ENCODE measurements at regions not wholly inside any gene's neighbourhood (a gene's known extent, or its start where the extent isn't known, plus 50 kb on each side); places are given as distances from the start of the nearest gene placed in this dataset.

DNA sequence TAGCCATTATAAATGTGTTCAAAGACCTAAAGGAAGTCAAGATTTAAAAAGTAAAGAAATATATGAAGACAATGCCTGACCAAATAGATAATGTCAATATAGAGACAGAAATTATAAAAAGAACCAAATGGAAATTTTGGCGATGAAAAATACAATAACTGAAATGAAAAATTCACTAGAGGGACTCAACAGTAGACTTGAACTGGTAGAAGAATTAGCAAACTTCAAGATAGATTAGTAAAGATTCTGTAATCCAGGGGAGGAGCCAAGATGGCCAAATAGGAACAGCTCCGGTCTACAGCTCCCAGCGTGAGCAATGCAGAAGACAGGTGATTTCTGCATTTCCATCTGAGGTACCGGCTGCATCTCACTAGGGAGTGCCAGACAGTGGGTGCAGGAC is 433.2 kb downstream of the HINT1 start:
- no peaks in the 10 kb centered on the region for H3F3A ChIP-seq (replicated peaks; ENCODE audit: insufficient read depth)
- H3K79me2 ChIP-seq (ENCODE audit: insufficient read depth) = no peaks in the 10 kb centered on the region
- no peaks in the 10 kb centered on the region for H4K20me1 ChIP-seq (ENCODE audit: insufficient read depth)
- ChIA-PET CTCF (no interaction called here), POLR2A (no interaction called here)
- DNase-seq = no peak
- no peak overlapping the region for H3K4me3 ChIP-seq (ENCODE audit: low read depth in 2 of 2, low read length in 1 of 2)
- no peaks in the 10 kb centered on the region for H3K9me3 ChIP-seq
- H3K4me2 ChIP-seq = no peak overlapping the region
- no peak overlapping the region for H3K27ac ChIP-seq (ENCODE audit: low read depth in 2 of 2, low read length in 1 of 2)
- no peak overlapping the region for H2AFZ ChIP-seq (ENCODE audit: low read depth)
- no peaks in the 10 kb centered on the region for H3K36me3 ChIP-seq (replicated peaks in 1 of 2; ENCODE audit: control insufficient read depth in 1 of 2, insufficient read depth in 2 of 2, low read length in 1 of 2)
- 15% methylated on average over 1 of the region's 4 CpGs for WGBS (ENCODE audit: low lambda C conversion rate)
- TF ChIP-seq TCF12 (IDR thresholded peaks at IDR 0.05) (no peak), EZH2phosphoT487 (IDR thresholded peaks at IDR 0.05; ENCODE audit: borderline replicate concordance, low read depth) (no peak), JUND (IDR thresholded peaks at IDR 0.05) (no peak), YY1 (IDR thresholded peaks at IDR 0.05; ENCODE audit: low read depth) (no peak)
- TF ChIP-seq, protein P1, sequence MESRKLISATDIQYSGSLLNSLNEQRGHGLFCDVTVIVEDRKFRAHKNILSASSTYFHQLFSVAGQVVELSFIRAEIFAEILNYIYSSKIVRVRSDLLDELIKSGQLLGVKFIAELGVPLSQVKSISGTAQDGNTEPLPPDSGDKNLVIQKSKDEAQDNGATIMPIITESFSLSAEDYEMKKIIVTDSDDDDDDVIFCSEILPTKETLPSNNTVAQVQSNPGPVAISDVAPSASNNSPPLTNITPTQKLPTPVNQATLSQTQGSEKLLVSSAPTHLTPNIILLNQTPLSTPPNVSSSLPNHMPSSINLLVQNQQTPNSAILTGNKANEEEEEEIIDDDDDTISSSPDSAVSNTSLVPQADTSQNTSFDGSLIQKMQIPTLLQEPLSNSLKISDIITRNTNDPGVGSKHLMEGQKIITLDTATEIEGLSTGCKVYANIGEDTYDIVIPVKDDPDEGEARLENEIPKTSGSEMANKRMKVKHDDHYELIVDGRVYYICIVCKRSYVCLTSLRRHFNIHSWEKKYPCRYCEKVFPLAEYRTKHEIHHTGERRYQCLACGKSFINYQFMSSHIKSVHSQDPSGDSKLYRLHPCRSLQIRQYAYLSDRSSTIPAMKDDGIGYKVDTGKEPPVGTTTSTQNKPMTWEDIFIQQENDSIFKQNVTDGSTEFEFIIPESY (IDR thresholded peaks at IDR 0.05; ENCODE audit: borderline replicate concordance, low read depth) = no peak
- no peaks in the 10 kb centered on the region for H3K27me3 ChIP-seq (ENCODE audit: insufficient read depth)
- no peak overlapping the region for H3K9ac ChIP-seq
- no peaks in the 10 kb centered on the region for H3K4me1 ChIP-seq (ENCODE audit: control insufficient read depth in 1 of 2, insufficient read depth in 2 of 2, low read depth in 1 of 2, low read length in 1 of 2)
- H3K9me2 ChIP-seq = no peaks in the 10 kb centered on the region

DNA sequence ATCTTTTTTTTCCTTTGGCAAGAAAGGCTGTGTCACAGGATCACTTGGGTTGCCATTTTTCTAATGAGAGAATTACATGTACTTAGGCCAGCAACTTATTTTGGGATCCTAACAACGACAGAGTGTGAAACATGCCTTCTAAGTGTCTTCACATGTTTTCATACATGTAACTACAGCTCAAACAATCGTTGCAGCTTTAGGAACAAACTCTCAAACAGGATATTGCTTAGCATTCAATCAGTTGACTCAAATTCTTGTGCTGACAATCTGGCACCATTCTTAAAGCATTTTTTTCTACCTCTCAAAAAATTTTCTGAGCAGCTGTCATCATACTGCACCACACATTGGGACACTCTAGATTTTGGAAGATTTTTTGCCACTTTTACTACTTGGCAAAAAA is 435.5 kb downstream of the HINT1 start:
- POLR2A ChIA-PET = no interaction called here

More for the DNA sequence above, 435.5 kb downstream of the HINT1 start:
- H3K4me2 ChIP-seq = no peak overlapping the region
- no peaks in the 10 kb centered on the region for H4K20me1 ChIP-seq (ENCODE audit: insufficient read depth)
- H3K9ac ChIP-seq = no peak overlapping the region
- CTCF ChIA-PET = no interaction called here
- H3K9me2 ChIP-seq = no peaks in the 10 kb centered on the region
- no peaks in the 10 kb centered on the region for H3K36me3 ChIP-seq (replicated peaks in 1 of 2; ENCODE audit: control insufficient read depth in 1 of 2, insufficient read depth in 2 of 2, low read length in 1 of 2)
- TF ChIP-seq, protein P2, sequence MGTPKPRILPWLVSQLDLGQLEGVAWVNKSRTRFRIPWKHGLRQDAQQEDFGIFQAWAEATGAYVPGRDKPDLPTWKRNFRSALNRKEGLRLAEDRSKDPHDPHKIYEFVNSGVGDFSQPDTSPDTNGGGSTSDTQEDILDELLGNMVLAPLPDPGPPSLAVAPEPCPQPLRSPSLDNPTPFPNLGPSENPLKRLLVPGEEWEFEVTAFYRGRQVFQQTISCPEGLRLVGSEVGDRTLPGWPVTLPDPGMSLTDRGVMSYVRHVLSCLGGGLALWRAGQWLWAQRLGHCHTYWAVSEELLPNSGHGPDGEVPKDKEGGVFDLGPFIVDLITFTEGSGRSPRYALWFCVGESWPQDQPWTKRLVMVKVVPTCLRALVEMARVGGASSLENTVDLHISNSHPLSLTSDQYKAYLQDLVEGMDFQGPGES (IDR thresholded peaks at IDR 0.05; ENCODE audit: low read depth, low read length) = no peak
- TF ChIP-seq EP300 (IDR thresholded peaks at IDR 0.05; ENCODE audit: borderline replicate concordance in 1 of 2, low read depth in 1 of 2, low read length in 1 of 2) (no peak), RFX5 (IDR thresholded peaks at IDR 0.05; ENCODE audit: low read length) (no peak), POLR2AphosphoS5 (IDR thresholded peaks at IDR 0.05; ENCODE audit: low read depth, low read length) (no peak), GATA2 (CRISPR knock-in tag; IDR thresholded peaks at IDR 0.05) (no peak), TAF1 (IDR thresholded peaks at IDR 0.05; ENCODE audit: borderline replicate concordance, low read depth, low read length) (no peak), FOXM1 (IDR thresholded peaks at IDR 0.05; ENCODE audit: low read depth) (no peak), NRF1 (IDR thresholded peaks at IDR 0.05; ENCODE audit: low read depth, low read length) (no peak), FOSL2 (IDR thresholded peaks at IDR 0.05; ENCODE audit: borderline replicate concordance, low read depth) (no peak), JUND (IDR thresholded peaks at IDR 0.05) (no peak), MEF2A (IDR thresholded peaks at IDR 0.05; ENCODE audit: borderline replicate concordance, low read depth) (no peak), GABPA (IDR thresholded peaks at IDR 0.05; ENCODE audit: low read depth) (no peak), MXI1 (IDR thresholded peaks at IDR 0.05; ENCODE audit: low read depth, low read length) (no peak), SMC3 (IDR thresholded peaks at IDR 0.05; ENCODE audit: low read depth, low read length) (no peak), EZH2phosphoT487 (IDR thresholded peaks at IDR 0.05; ENCODE audit: borderline replicate concordance, low read depth) (no peak), YY1 (IDR thresholded peaks at IDR 0.05; ENCODE audit: low read depth) (no peak)
- TF ChIP-seq, protein P3, sequence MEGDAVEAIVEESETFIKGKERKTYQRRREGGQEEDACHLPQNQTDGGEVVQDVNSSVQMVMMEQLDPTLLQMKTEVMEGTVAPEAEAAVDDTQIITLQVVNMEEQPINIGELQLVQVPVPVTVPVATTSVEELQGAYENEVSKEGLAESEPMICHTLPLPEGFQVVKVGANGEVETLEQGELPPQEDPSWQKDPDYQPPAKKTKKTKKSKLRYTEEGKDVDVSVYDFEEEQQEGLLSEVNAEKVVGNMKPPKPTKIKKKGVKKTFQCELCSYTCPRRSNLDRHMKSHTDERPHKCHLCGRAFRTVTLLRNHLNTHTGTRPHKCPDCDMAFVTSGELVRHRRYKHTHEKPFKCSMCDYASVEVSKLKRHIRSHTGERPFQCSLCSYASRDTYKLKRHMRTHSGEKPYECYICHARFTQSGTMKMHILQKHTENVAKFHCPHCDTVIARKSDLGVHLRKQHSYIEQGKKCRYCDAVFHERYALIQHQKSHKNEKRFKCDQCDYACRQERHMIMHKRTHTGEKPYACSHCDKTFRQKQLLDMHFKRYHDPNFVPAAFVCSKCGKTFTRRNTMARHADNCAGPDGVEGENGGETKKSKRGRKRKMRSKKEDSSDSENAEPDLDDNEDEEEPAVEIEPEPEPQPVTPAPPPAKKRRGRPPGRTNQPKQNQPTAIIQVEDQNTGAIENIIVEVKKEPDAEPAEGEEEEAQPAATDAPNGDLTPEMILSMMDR (IDR thresholded peaks at IDR 0.05) = no peak
- TF ChIP-seq, protein P1 (IDR thresholded peaks at IDR 0.05; ENCODE audit: borderline replicate concordance, low read depth) = no peak
- TF ChIP-seq, protein P4, sequence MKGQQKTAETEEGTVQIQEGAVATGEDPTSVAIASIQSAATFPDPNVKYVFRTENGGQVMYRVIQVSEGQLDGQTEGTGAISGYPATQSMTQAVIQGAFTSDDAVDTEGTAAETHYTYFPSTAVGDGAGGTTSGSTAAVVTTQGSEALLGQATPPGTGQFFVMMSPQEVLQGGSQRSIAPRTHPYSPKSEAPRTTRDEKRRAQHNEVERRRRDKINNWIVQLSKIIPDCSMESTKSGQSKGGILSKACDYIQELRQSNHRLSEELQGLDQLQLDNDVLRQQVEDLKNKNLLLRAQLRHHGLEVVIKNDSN (IDR thresholded peaks at IDR 0.05; ENCODE audit: borderline replicate concordance, low read depth) = no peak
- H3K27me3 ChIP-seq (ENCODE audit: insufficient read depth) = no peaks in the 10 kb centered on the region
- 0% methylated on average over 2 of the region's 2 CpGs for WGBS (ENCODE audit: low lambda C conversion rate)
- no peaks in the 10 kb centered on the region for H3K4me1 ChIP-seq (ENCODE audit: control insufficient read depth in 1 of 2, insufficient read depth in 2 of 2, low read depth in 1 of 2, low read length in 1 of 2)
- no peaks in the 10 kb centered on the region for H3K9me3 ChIP-seq
- no peak overlapping the region for H3K4me3 ChIP-seq (ENCODE audit: low read depth in 2 of 2, low read length in 1 of 2)
- H3F3A ChIP-seq (replicated peaks; ENCODE audit: insufficient read depth) = no peaks in the 10 kb centered on the region
- H3K79me2 ChIP-seq (ENCODE audit: insufficient read depth) = no peaks in the 10 kb centered on the region
- no peak for DNase-seq
- H2AFZ ChIP-seq (ENCODE audit: low read depth) = no peak overlapping the region
- H3K27ac ChIP-seq (ENCODE audit: low read depth in 2 of 2, low read length in 1 of 2) = no peak overlapping the region
